Right lobe of liver (tissue), 6 donors: ENCODE measurements at regions not wholly inside any gene's neighbourhood (a gene's known extent, or its start where the extent isn't known, plus 50 kb on each side); places are given as distances from the start of the nearest gene placed in this dataset.

ENCODE experiments used
- ATAC-seq, 4 donors: fragments of 200-7000 bp; cut with Tn5 transposase; one replicate each; pipeline ENCODE4 v1.9.1; 2020; ENCODE audit warnings: mild to moderate bottlenecking in 4 of 4, moderate library complexity in 4 of 4
- DNase-seq, 3 donors: peaks; one replicate each; pipeline ENCODE4 v3.0.0-alpha.2; 2020
- H3K27ac ChIP-seq, 3 donors: fragments of 200-600 bp; one replicate each; pipeline ENCODE4 v1.8.0; 2022
- H3K27me3 ChIP-seq, 2 donors: fragments of 200-600 bp; one replicate each; pipeline ENCODE4 v1.8.0; 2022
- H3K36me3 ChIP-seq, 4 donors: fragments of 200-600 bp; sonication (generic) in 1 of 4; one replicate each; pipeline versions ENCODE4 v1.5.1 to v1.8.0; 2017 to 2022; ENCODE audit warnings: control low read depth in 1 of 4
- H3K4me1 ChIP-seq, 4 donors: fragments of 200-600 bp; sonication (generic) in 1 of 4; one replicate each; pipeline versions ENCODE4 v1.5.1 to v1.8.0; 2017 to 2022; ENCODE audit warnings: control low read depth in 1 of 4
- H3K4me3 ChIP-seq, 3 donors: fragments of 200-600 bp; one replicate each; pipeline ENCODE4 v1.8.0; 2022
- H3K9me3 ChIP-seq, 4 donors: fragments of 200-600 bp; sonication (generic) in 1 of 4; one replicate each; pipeline versions ENCODE4 v1.5.1 to v1.8.0; 2017 to 2022; ENCODE audit warnings: control low read depth in 1 of 4
- CTCF ChIP-seq, 4 donors: fragments of 200-600 bp in 3 of 4; fragments of 450-650 bp in 1 of 4; IDR thresholded peaks; one replicate each; pipeline versions ENCODE4 v1.5.1 to v1.8.0; 2016 to 2022; ENCODE audit warnings: antibody characterized with exemption in 4 of 4, mild to moderate bottlenecking in 2 of 4
- POLR2A ChIP-seq: fragments of 450-650 bp; IDR thresholded peaks from one replicate; pipeline ENCODE4 v1.6.1; 2017; ENCODE audit warnings: antibody characterized with exemption, mild to moderate bottlenecking
- WGBS: methylation state at CpG from one replicate; pipeline ENCODE4 v1.1.6; 2018; ENCODE audit warnings: low coverage, low lambda C conversion rate; ENCODE audit not compliant: insufficient coverage; ENCODE audit errors: missing lambda C conversion rate; 5-methylcytosine and 5-hydroxymethylcytosine counted together
- intact Hi-C, 2 donors: fragments of 100-400 bp; cut with DNase I; formaldehyde crosslinking; loops; one replicate each; pipeline versions ENCODE4 v1.11.2 to v1.14.1; 2022
- donor health status: DM: no; HTN: yes; CAD: no.
- donor health status: DM: no; HTN: no; CAD: no.
- donor health status: DM: no; HTN: no; CAD: no.
- donor health status: DM: no; HTN: yes; CAD: no.
- donor health status: DM: no; HTN: yes; CAD: no.

DNA sequence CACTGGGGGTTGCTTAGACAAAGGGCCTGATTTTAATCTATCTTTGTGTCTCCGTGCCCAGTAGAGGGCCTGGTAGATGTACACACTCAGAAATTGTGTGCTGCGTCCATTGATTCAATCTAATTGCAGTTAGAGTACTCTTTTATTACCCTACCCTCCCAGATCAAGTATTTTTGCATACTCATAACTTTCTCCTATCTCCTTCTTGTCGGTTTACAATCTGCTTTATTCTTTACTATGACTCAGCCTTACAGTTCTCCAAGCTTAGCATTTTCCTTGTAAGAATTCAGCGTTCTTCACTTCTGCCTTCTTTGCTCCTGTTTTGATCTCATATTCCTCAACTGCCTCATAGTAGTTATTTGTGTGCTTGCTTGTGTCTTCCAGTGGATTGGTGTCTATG is 124.5 kb upstream of the ARRDC4 start:
- H3K36me3 ChIP-seq: no peaks in the 10 kb centered on the region
- no peaks in the 10 kb centered on the region for H3K27me3 ChIP-seq
- no peaks in the 10 kb centered on the region for H3K9me3 ChIP-seq
- DNase-seq: no peak
- WGBS: 48% methylated on average over 4 of the region's 4 CpGs
- no peaks in the 10 kb centered on the region for H3K4me1 ChIP-seq
- no peak for ATAC-seq
- no peak overlapping the region for H3K4me3 ChIP-seq
- TF ChIP-seq CTCF (IDR thresholded peaks at IDR 0.05) (no peak), POLR2A (no peak)
- H3K27ac ChIP-seq: no peak overlapping the region
- intact Hi-C loops: no loop called here

DNA sequence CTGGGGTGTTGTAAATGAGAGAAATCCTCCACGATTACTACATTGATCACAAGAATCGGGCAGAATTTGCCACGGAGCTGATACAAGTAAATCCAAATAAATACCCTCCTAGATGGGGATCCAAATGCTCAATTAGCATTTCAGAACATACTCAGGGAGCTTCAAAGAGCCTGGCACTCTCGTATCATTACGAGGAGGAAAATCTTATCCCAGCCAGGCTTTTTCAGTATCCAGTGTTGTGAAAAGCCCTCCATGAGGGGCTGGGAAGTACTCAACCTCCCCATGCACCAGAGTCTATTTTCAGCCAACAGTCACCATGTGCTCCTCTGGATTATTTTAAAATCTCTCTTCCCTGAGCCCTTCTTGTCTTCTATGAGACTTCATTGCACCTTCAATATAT is 122.6 kb upstream of the ARRDC4 start:
- no peak for DNase-seq
- no peaks in the 10 kb centered on the region for H3K4me1 ChIP-seq
- no peaks in the 10 kb centered on the region for H3K36me3 ChIP-seq
- intact Hi-C loops: no loop called here
- 22% methylated on average over 5 of the region's 5 CpGs for WGBS
- H3K27ac ChIP-seq: no peak overlapping the region
- no peaks in the 10 kb centered on the region for H3K27me3 ChIP-seq
- no peak for ATAC-seq
- no peak overlapping the region for H3K4me3 ChIP-seq
- no peaks in the 10 kb centered on the region for H3K9me3 ChIP-seq
- no peak for TF ChIP-seq POLR2A
- TF ChIP-seq CTCF (IDR thresholded peaks at IDR 0.05): no peak

GRCh38 chr15:97838606-97839210 is 121.8 kb upstream of the ARRDC4 start:
- no peak for ATAC-seq
- TF ChIP-seq POLR2A (no peak), CTCF (IDR thresholded peaks at IDR 0.05) (no peak)
- intact Hi-C loops: no loop called here
- no peak overlapping the region for H3K4me3 ChIP-seq
- no peaks in the 10 kb centered on the region for H3K27me3 ChIP-seq
- WGBS: 65% methylated on average over 15 of the region's 16 CpGs
- no peak overlapping the region for H3K27ac ChIP-seq
- no peaks in the 10 kb centered on the region for H3K4me1 ChIP-seq
- H3K36me3 ChIP-seq: no peaks in the 10 kb centered on the region
- DNase-seq: no peak
- H3K9me3 ChIP-seq: no peaks in the 10 kb centered on the region

GRCh38 chr15:97840501-97840900 is 120.0 kb upstream of the ARRDC4 start:
- no peak for TF ChIP-seq CTCF (IDR thresholded peaks at IDR 0.05)
- TF ChIP-seq POLR2A: no peak
- Histone ChIP-seq H3K4me1 (no peaks in the 10 kb centered on the region), H3K27ac (no peak overlapping the region), H3K4me3 (no peak overlapping the region), H3K36me3 (no peaks in the 10 kb centered on the region), H3K27me3 (no peaks in the 10 kb centered on the region), H3K9me3 (no peaks in the 10 kb centered on the region)
- intact Hi-C loops: no loop called here
- WGBS: 44% methylated on average over 2 of the region's 2 CpGs
- ATAC-seq (no peak), DNase-seq (no peak)

- TF ChIP-seq POLR2A (no peak), CTCF (IDR thresholded peaks at IDR 0.05) (no peak)
- 62% methylated on average over 3 of the region's 3 CpGs for WGBS
- intact Hi-C loops: no loop called here
- Histone ChIP-seq H3K4me3 (no peak overlapping the region), H3K9me3 (no peaks in the 10 kb centered on the region), H3K4me1 (no peaks in the 10 kb centered on the region), H3K36me3 (no peaks in the 10 kb centered on the region), H3K27ac (no peak overlapping the region), H3K27me3 (no peaks in the 10 kb centered on the region)
- DNase-seq (no peak), ATAC-seq (no peak)
Measured at GRCh38 chr15:97841558-97841957, 118.9 kb upstream of the ARRDC4 start.
